A549 (cell line): ENCODE measurements at regions not wholly inside any gene's neighbourhood (a gene's known extent, or its start where the extent isn't known, plus 50 kb on each side); places are given as distances from the start of the nearest gene placed in this dataset.

Source experiments
- EP300 ChIP-seq, 2 experiments: fragments of >200 bp; sonication (Bioruptor Twin); formaldehyde crosslinking; IDR thresholded peaks; 2 replicates in 1 of 2; 3 replicates in 1 of 2; pipeline ENCODE4 v1.6.1; 2016 to 2017
- ESRRA ChIP-seq: fragments of 150-350 bp; IDR thresholded peaks from 2 replicates; pipeline ENCODE4 v1.6.1; 2014; ENCODE audit warnings: mild to moderate bottlenecking, low read length, borderline replicate concordance
- JUNB ChIP-seq: fragments of >200 bp; sonication (Bioruptor Twin); formaldehyde crosslinking; IDR thresholded peaks from 2 replicates; pipeline ENCODE4 v1.6.1; 2016
- MAFK ChIP-seq: fragments of 450-650 bp; IDR thresholded peaks from 2 replicates; pipeline ENCODE4 v1.6.1; 2014; ENCODE audit not compliant: partially characterized antibody
- RAD21 ChIP-seq, 2 experiments: fragments of >200 bp in 1 of 2; sonication (Bioruptor Twin) in 1 of 2; formaldehyde crosslinking in 1 of 2; IDR thresholded peaks in 1 of 2; conservative IDR thresholded peaks in 1 of 2; 2 replicates in 1 of 2; 3 replicates in 1 of 2; pipeline ENCODE4 v1.6.1; 2012 to 2018; ENCODE audit warnings: inconsistent platforms in 1 of 2
- ZNF302 ChIP-seq: fragments of 250-450 bp; sonication (Bioruptor Pico); IDR thresholded peaks from 2 replicates; pipeline ENCODE4 v1.9.0; 2021; ENCODE audit warnings: inconsistent platforms, mild to moderate bottlenecking, moderate library complexity
- TF ChIP-seq, protein P1 (sequence below): fragments of >200 bp; sonication (Bioruptor Twin); formaldehyde crosslinking; IDR thresholded peaks from 3 replicates; pipeline ENCODE4 v1.5.1; 2016
- TF ChIP-seq, protein P2 (sequence below): fragments of 150-350 bp; IDR thresholded peaks from 2 replicates; pipeline ENCODE4 v1.6.1; 2014; ENCODE audit warnings: low read depth, mild to moderate bottlenecking, low read length
- TF ChIP-seq, protein P3 (sequence below): fragments of 250-450 bp; sonication (Bioruptor Pico); IDR thresholded peaks from 2 replicates; pipeline ENCODE4 v1.5.0; 2020; ENCODE audit warnings: low read depth, mild to moderate bottlenecking, moderate library complexity

DNA sequence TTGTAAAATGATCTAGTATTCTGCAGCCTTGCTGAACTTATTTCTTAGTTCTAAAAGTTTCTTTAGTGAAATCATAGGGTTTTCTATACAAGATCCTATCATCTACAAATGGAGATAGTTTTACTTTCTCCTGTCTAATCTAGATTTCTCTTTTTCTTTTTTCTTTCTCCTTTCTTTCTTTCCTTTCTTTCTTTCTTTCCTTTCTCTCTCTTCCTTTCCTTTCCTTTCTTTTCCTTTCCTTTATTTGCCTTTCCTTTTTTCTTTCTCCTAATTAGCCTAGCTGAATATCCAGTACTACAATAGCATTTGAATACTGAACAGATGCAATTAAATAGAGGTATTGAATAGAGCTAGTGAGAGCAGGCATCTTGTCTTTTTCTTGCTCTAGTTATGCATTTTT is 186.6 kb upstream of the SPAG17 start:
- TF ChIP-seq EP300 (IDR thresholded peaks at IDR 0.05) = no peak
- TF ChIP-seq, protein P1, sequence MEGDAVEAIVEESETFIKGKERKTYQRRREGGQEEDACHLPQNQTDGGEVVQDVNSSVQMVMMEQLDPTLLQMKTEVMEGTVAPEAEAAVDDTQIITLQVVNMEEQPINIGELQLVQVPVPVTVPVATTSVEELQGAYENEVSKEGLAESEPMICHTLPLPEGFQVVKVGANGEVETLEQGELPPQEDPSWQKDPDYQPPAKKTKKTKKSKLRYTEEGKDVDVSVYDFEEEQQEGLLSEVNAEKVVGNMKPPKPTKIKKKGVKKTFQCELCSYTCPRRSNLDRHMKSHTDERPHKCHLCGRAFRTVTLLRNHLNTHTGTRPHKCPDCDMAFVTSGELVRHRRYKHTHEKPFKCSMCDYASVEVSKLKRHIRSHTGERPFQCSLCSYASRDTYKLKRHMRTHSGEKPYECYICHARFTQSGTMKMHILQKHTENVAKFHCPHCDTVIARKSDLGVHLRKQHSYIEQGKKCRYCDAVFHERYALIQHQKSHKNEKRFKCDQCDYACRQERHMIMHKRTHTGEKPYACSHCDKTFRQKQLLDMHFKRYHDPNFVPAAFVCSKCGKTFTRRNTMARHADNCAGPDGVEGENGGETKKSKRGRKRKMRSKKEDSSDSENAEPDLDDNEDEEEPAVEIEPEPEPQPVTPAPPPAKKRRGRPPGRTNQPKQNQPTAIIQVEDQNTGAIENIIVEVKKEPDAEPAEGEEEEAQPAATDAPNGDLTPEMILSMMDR = no peak
- no peak for TF ChIP-seq MAFK
- no peak for TF ChIP-seq ZNF302 (CRISPR knock-in tag)
- TF ChIP-seq RAD21 (conservative IDR thresholded peaks at IDR 0.05 in 1 of 2, IDR thresholded peaks at IDR 0.05 in 1 of 2) = no peak
- no peak for TF ChIP-seq JUNB
- TF ChIP-seq, protein P2, sequence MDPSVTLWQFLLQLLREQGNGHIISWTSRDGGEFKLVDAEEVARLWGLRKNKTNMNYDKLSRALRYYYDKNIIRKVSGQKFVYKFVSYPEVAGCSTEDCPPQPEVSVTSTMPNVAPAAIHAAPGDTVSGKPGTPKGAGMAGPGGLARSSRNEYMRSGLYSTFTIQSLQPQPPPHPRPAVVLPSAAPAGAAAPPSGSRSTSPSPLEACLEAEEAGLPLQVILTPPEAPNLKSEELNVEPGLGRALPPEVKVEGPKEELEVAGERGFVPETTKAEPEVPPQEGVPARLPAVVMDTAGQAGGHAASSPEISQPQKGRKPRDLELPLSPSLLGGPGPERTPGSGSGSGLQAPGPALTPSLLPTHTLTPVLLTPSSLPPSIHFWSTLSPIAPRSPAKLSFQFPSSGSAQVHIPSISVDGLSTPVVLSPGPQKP = no peak
- TF ChIP-seq ESRRA = no peak
- TF ChIP-seq, protein P3, sequence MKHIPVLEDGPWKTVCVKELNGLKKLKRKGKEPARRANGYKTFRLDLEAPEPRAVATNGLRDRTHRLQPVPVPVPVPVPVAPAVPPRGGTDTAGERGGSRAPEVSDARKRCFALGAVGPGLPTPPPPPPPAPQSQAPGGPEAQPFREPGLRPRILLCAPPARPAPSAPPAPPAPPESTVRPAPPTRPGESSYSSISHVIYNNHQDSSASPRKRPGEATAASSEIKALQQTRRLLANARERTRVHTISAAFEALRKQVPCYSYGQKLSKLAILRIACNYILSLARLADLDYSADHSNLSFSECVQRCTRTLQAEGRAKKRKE (CRISPR knock-in tag) = no peak
